ENCODE measurements at regions not wholly inside any gene's neighbourhood (a gene's known extent, or its start where the extent isn't known, plus 50 kb on each side); places are given as distances from the start of the nearest gene placed in this dataset.
"Not testable (repeated sequence)": the region's sequence is repeated elsewhere in the genome, so short reads cannot be mapped to it uniquely, and the experiment has no call there.

- no peak for DNase-seq (ENCODE audit: low read depth)
These were observed 289.6 kb downstream of the SOCS6 start for GRCh38 chr18:70578480-70578879.

- no peak for DNase-seq (ENCODE audit: low read depth)
These were observed 288.2 kb downstream of the SOCS6 start for GRCh38 chr18:70577023-70577420.

- no peak for DNase-seq (ENCODE audit: low read depth)
These were observed 287.6 kb downstream of the SOCS6 start for GRCh38 chr18:70576276-70577022.

GRCh38 chr18:70574951-70575350 lies 286.1 kb downstream of the SOCS6 start:
- DNase-seq (ENCODE audit: low read depth) = not testable (repeated sequence)

GRCh38 chr18:70569647-70570046 lies 280.8 kb downstream of the SOCS6 start:
- not testable (repeated sequence) for DNase-seq (ENCODE audit: low read depth)

- no peak for DNase-seq (ENCODE audit: low read depth)
These were observed 270.6 kb downstream of the SOCS6 start for GRCh38 chr18:70559446-70559845.

GRCh38 chr18:70558371-70558770 lies 269.5 kb downstream of the SOCS6 start:
- no peak for DNase-seq (ENCODE audit: low read depth)

GRCh38 chr18:70554854-70555445 lies 266.1 kb downstream of the SOCS6 start:
- DNase-seq (ENCODE audit: low read depth) = no peak

GRCh38 chr18:70553936-70554260 lies 265.1 kb downstream of the SOCS6 start:
- no peak for DNase-seq (ENCODE audit: low read depth)

GRCh38 chr18:70553245-70553935 lies 264.5 kb downstream of the SOCS6 start:
- DNase-seq (ENCODE audit: low read depth) = no peak

GRCh38 chr18:70536370-70537062 lies 247.7 kb downstream of the SOCS6 start:
- no peak for DNase-seq (ENCODE audit: low read depth)

GRCh38 chr18:70535041-70535440 lies 246.2 kb downstream of the SOCS6 start:
- no peak for DNase-seq (ENCODE audit: low read depth)

GRCh38 chr18:70525322-70525721 lies 236.5 kb downstream of the SOCS6 start:
- DNase-seq (ENCODE audit: low read depth) = not testable (repeated sequence)

- no peak for DNase-seq (ENCODE audit: low read depth)
These were observed 234.9 kb downstream of the SOCS6 start for GRCh38 chr18:70523792-70524182.

GRCh38 chr18:70523035-70523791 lies 234.4 kb downstream of the SOCS6 start:
- no peak for DNase-seq (ENCODE audit: low read depth)

GRCh38 chr18:70522183-70522680 lies 233.4 kb downstream of the SOCS6 start:
- no peak for DNase-seq (ENCODE audit: low read depth)

GRCh38 chr18:70520867-70521266 lies 232.0 kb downstream of the SOCS6 start:
- no peak for DNase-seq (ENCODE audit: low read depth)

- DNase-seq (ENCODE audit: low read depth) = no peak
These were observed 224.8 kb downstream of the SOCS6 start for GRCh38 chr18:70513502-70514171.

GRCh38 chr18:70507970-70508369 lies 219.1 kb downstream of the SOCS6 start:
- DNase-seq (ENCODE audit: low read depth) = no peak

GRCh38 chr18:70506511-70506910 lies 217.7 kb downstream of the SOCS6 start:
- no peak for DNase-seq (ENCODE audit: low read depth)

- no peak for DNase-seq (ENCODE audit: low read depth)
These were observed 214.2 kb downstream of the SOCS6 start for GRCh38 chr18:70503060-70503459.

All from stimulated activated CD8-positive, alpha-beta memory T cell treated with anti-CD3 and anti-CD28 coated beads, Interleukin-15, amount 100 ng/mL, for 1 hour (primary cell).